NCI-H226 (cell line): ENCODE measurements at regions not wholly inside any gene's neighbourhood (a gene's known extent, or its start where the extent isn't known, plus 50 kb on each side); places are given as distances from the start of the nearest gene placed in this dataset.

ENCODE experiments used
- DNase-seq: peaks from one replicate; pipeline ENCODE4 v3.0.0-alpha.2; 2015

- DNase-seq: peak; percentile 53
Observed at GRCh38 chr1:95167503-95167902, 50.3 kb downstream of the TLCD4 start.

GRCh38 chr1:95168028-95168427 lies 50.9 kb downstream of the TLCD4 start:
- DNase-seq: no peak

- no peak for DNase-seq
Observed at GRCh38 chr1:95168761-95169351, 51.7 kb downstream of the TLCD4 start.

GRCh38 chr1:95169548-95169947 lies 52.4 kb downstream of the TLCD4 start:
- DNase-seq: peak; percentile 45

GRCh38 chr1:95171270-95172245 lies 54.4 kb downstream of the TLCD4 start:
- no peak for DNase-seq

GRCh38 chr1:95176861-95177260 lies 57.1 kb upstream of the RWDD3 start:
- no peak for DNase-seq

GRCh38 chr1:95179205-95179986 lies 54.6 kb upstream of the RWDD3 start:
- no peak for DNase-seq

GRCh38 chr1:95180371-95180770 lies 53.6 kb upstream of the RWDD3 start:
- DNase-seq: no peak

GRCh38 chr1:95181096-95181495 lies 52.9 kb upstream of the RWDD3 start:
- DNase-seq: no peak

- no peak for DNase-seq
Observed at GRCh38 chr1:95183952-95184351, 50.1 kb upstream of the RWDD3 start.
